ENCODE measurements at regions not wholly inside any gene's neighbourhood (a gene's known extent, or its start where the extent isn't known, plus 50 kb on each side); places are given as distances from the start of the nearest gene placed in this dataset.

DNA sequence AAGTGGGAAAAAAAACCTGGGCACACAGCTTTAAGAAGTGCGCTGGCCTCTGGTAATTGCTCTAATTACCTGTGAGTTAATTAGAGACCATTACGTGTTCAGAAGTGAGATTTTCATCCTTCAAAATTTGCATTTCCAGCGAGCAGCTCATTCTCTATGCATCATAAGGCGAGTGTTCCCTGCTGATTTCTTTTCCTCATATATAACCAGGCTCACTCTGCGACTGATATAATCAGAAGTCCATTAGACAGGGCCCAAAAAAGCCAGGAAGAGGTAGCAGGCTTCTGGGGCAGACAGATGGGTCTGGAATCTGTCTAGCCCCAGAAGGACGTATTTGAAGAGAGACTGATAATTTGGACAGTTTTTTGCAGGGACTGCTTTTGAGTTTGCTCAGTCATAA lies 158.7 kb downstream of the MTHFS start:
- TF ChIP-seq, protein P1, sequence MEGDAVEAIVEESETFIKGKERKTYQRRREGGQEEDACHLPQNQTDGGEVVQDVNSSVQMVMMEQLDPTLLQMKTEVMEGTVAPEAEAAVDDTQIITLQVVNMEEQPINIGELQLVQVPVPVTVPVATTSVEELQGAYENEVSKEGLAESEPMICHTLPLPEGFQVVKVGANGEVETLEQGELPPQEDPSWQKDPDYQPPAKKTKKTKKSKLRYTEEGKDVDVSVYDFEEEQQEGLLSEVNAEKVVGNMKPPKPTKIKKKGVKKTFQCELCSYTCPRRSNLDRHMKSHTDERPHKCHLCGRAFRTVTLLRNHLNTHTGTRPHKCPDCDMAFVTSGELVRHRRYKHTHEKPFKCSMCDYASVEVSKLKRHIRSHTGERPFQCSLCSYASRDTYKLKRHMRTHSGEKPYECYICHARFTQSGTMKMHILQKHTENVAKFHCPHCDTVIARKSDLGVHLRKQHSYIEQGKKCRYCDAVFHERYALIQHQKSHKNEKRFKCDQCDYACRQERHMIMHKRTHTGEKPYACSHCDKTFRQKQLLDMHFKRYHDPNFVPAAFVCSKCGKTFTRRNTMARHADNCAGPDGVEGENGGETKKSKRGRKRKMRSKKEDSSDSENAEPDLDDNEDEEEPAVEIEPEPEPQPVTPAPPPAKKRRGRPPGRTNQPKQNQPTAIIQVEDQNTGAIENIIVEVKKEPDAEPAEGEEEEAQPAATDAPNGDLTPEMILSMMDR (IDR thresholded peaks at IDR 0.05): no peak
- TF ChIP-seq POLR2A (IDR thresholded peaks at IDR 0.05): no peak
